NCI-H526 treated with DMSO at 0.1 percent for 48 hours (cell line): ENCODE measurements at regions not wholly inside any gene's neighbourhood (a gene's known extent, or its start where the extent isn't known, plus 50 kb on each side); places are given as distances from the start of the nearest gene placed in this dataset.
"Not testable (repeated sequence)": the region's sequence is repeated elsewhere in the genome, so short reads cannot be mapped to it uniquely, and the experiment has no call there.

Experiments used
- DNase-seq: peaks from one replicate; lab custom pipeline; 2025; lab: John Stamatoyannopoulos, UW

DNA sequence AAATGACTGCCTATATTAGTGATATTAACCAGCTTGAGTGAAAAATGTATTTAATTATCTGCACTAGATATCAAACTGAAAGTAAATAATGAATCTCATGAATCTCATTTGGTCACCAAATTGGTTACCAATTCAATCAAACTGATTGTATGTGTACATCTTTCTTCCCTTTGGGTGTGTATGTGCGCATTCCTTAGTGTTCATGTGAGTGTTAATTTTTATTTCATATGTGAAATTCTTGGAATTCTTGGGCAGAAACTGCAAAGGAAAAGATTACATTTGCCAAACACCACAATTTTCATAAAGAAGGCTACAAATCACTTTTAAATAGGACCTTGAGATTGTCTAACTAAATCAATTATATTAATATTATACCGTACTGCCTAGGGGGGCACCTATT lies 648.4 kb upstream of the MARCKS start:
- DNase-seq: no peak

DNA sequence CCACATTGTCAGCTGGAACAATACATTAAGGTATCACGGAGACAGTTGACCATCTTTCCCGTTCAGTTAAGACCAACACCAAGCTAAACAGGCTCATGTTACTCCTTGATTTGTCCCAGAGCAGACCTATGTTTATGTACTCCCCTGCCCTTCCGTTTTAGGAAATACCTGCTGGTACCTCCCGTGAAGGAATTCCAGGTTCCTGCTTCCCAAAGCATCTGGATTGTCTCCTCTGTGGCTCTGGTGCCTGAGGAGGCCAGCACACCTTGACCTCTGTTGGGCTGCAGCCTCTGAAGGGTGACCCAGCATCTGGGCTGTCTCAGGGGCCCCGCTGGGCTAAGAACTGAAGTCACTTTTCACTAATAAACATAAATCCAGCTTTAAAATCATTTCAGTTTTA lies 647.8 kb upstream of the MARCKS start:
- DNase-seq: no peak

- DNase-seq: no peak
These were observed 646.0 kb upstream of the MARCKS start for GRCh38 chr6:113211170-113211569.

- no peak for DNase-seq
These were observed 637.4 kb upstream of the MARCKS start for GRCh38 chr6:113219783-113220182.

- no peak for DNase-seq
These were observed 636.3 kb upstream of the MARCKS start for GRCh38 chr6:113220832-113221231.

DNA sequence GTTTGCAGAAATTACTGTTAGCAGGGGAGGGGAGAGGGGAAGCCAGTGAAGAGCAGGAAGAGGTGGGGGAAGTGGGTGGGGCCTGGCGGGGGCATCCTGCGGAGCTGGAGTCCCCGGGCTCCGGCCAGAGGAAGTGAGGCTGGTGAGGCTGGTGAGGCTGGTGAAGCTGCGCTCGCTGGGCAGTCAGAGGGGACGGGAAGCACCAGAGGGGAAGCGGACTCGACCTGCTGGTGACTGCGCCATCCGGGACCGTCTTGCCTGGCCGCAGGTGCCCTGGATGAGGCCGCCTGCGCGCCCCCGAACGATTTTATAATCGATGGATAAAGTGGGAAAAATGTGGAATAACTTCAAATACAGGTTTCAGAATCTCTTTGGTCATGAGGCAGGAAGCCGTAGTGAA lies 635.3 kb upstream of the MARCKS start:
- DNase-seq: no peak

- no peak for DNase-seq
These were observed 611.0 kb upstream of the MARCKS start for GRCh38 chr6:113246186-113246585.

- no peak for DNase-seq
These were observed 608.6 kb upstream of the MARCKS start for GRCh38 chr6:113248532-113248931.

- DNase-seq: not testable (repeated sequence)
These were observed 603.0 kb upstream of the MARCKS start for GRCh38 chr6:113254194-113254593.

GRCh38 chr6:113258771-113259170 lies 598.4 kb upstream of the MARCKS start:
- no peak for DNase-seq

DNA sequence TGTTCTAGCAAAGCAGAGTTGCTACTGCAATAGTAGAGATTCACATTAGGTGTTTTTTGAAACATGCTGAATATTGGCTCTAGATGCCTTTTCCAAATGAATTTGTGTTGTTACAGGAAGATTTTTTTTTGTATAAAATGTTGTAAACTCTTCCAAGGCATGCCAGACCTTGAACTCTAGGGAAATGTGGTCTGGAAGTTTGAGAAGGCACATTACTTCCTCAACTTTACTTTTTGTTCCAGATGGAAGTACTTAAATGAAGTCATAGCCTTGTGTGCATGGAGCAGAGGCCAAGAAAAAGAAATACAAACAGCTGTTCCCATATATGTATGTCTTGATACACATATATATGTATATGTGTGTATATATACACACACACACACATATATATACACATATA lies 585.7 kb upstream of the MARCKS start:
- no peak for DNase-seq

- DNase-seq: no peak
These were observed 580.5 kb upstream of the MARCKS start for GRCh38 chr6:113276601-113277000.

DNA sequence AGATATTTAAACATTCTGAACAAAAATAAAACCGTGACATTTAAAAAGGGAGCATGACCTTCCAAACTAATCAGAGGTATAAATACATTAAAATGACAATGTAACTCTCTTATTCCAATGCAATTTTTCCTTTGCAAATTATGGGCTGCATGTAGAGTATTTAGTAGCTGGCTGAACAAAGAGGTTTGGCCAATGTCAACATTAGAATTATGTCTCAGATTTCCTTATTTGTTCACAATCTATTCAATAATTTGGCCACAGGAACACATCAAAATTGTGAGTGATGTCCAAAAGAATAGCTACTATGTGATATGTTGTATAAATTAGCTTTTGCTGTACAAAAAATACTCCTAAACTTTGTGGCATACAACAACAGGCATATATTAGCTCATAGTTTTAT lies 580.0 kb upstream of the MARCKS start:
- no peak for DNase-seq

DNA sequence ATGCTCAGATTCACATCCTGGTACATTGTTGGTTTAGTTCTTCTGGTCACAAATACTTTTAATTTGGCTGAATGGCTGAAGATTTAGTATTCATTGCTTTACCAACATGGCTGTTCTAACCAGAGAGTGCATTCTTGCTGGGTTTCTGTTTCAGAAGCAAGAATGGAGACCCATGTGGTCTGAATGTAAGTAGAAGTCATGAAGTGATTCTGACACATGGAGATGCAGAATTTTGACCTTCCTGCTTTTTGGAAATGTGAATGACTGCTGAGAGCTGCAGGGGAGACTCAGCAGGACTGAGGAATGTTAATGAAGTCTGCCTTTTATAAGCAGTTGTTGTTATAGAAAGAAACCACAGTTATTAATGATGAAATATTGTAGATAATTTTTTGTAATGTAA lies 576.1 kb upstream of the MARCKS start:
- DNase-seq: no peak

DNA sequence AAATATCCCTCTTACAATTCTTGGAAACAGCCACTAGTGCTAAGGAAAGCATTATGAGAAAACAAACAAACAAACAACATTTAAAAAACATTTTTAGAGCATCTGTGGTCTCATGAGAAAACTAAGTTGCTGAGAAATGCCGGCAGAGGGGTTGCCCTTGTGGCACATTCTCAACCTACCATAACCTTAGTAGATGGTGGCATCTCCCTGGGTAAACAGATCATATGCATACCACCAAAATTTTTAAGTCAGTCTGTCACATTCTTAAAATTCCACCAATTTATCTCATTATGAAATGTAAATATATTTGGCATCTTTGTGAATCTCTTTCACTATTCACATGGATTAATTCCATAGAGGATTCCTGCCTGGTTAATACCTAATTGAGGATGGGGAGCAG lies 575.7 kb upstream of the MARCKS start:
- no peak for DNase-seq

DNA sequence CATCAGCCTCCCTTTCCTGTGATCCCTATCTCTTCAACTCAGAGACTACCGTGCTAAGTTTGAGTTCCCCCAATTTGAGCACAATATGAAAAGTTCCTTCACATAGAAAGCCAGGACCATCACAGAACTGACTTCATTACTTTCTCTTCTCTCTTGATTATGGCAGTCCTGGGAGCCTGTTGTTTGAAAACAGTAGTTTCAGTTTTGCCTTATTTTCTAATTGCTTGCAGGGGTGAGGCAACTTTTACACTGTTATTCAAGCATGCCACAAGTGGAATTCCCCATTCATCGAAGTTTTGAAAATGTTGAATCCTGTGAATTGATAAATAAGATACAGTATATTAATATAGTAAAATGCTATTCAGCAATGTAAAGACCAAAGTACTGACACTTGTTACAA lies 569.7 kb upstream of the MARCKS start:
- DNase-seq: no peak

GRCh38 chr6:113288409-113288808 lies 568.7 kb upstream of the MARCKS start:
- no peak for DNase-seq

DNA sequence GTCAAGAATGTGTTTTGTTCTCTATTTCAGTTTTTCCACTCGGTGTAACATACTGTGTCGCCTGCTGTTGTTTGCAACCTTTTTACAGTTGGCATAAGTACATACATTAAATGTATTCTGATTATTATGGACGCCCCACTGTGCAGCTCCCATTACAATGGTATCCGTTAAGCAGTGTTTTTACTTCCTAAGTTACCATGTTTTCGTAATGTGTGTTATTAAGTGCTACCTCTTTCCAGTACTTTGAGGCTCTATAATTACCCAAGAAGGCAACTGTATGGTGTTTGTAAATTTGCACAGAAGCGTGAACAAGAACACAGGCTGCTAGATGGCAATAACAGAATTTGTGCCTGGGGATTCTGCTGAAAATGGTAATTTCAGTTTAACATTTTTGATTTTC lies 568.0 kb upstream of the MARCKS start:
- no peak for DNase-seq

DNA sequence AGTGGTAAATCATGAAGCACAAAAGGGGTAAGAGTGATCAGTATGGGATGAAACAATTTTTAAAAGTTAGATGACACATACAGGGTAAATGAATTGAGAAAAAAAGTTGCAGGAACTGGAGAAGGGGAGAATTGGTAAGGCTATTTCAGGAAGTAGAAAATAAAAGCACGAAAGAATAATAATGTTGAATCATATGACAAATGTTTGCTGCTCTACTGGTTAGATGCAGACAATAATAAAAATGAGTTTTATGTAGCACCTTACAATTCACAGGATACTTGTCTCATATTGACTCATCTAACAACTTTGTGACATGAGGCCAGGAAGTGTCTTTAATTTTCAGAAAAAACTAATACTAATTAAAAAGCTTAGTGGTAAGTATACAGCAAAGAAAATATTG lies 566.5 kb upstream of the MARCKS start:
- DNase-seq: no peak

DNA sequence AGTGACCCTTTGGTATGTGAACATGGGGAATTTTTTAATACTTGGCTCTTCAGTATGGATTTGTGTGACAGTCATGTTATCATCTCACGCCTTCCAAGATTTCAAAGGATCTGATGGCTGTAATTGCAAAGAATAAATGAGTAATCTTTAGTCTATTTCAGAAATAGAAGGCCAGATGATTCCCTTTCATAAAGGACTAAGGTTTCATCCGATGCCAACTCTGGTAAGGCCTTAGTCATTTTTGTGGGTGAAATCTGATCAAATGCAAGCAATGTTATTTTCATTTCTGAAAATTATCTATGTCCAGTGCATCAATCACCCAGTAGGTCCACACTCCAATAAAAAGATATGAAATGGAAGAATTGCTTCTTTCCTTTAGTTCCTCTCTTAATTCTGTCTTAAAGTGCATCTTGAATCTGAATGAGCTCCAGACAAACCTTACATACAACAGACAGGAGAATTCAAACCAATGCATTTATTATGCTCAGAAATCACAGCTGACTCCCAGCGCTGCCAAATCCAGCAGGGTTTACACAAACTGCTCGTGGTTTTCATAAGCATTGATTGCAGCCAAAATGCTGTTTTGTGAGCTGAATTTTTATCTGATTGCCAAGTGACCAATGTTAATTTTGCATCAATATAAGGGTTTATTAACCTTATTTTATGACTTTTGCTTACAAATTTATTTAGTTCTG lies 565.2 kb upstream of the MARCKS start:
- no peak for DNase-seq

GRCh38 chr6:113292646-113293422 lies 564.3 kb upstream of the MARCKS start:
- DNase-seq: no peak

- no peak for DNase-seq
These were observed 563.8 kb upstream of the MARCKS start for GRCh38 chr6:113293423-113293740.

- no peak for DNase-seq
These were observed 557.6 kb upstream of the MARCKS start for GRCh38 chr6:113299531-113299930.

- DNase-seq: no peak
These were observed 555.5 kb upstream of the MARCKS start for GRCh38 chr6:113301651-113302050.
